ENCODE measurements at regions not wholly inside any gene's neighbourhood (a gene's known extent, or its start where the extent isn't known, plus 50 kb on each side); places are given as distances from the start of the nearest gene placed in this dataset.

DNA sequence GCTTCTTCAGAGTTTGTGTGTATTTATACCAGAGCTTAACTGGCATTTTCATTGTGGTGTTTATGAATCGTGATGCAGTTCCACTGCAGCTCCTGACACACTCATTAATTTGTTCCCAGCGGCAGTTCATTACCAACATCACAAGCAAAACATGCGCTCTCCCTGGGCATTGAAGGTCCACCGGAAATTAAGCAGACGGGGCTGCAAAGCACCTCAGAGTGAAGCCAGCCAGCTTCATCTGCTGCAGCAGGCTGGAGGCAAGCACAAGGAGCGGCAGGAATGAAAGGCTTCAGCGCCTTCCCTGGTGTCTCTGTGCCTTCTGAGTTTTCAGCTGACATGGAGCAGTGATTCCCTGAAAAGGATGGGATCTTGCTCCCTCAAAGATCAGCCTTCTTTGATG lies 246.0 kb upstream of the SPTLC3 start:
- no peaks in the 10 kb centered on the region for H3K4me1 Mint-ChIP-seq (ENCODE audit: unreplicated experiment)
- H3K9me3 Mint-ChIP-seq, result no peaks in the 10 kb centered on the region
- TF ChIP-seq, protein P1, sequence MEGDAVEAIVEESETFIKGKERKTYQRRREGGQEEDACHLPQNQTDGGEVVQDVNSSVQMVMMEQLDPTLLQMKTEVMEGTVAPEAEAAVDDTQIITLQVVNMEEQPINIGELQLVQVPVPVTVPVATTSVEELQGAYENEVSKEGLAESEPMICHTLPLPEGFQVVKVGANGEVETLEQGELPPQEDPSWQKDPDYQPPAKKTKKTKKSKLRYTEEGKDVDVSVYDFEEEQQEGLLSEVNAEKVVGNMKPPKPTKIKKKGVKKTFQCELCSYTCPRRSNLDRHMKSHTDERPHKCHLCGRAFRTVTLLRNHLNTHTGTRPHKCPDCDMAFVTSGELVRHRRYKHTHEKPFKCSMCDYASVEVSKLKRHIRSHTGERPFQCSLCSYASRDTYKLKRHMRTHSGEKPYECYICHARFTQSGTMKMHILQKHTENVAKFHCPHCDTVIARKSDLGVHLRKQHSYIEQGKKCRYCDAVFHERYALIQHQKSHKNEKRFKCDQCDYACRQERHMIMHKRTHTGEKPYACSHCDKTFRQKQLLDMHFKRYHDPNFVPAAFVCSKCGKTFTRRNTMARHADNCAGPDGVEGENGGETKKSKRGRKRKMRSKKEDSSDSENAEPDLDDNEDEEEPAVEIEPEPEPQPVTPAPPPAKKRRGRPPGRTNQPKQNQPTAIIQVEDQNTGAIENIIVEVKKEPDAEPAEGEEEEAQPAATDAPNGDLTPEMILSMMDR (conservative IDR thresholded peaks at IDR 0.05), result no peak
- peak overlapping the region; percentile 14 for H3K4me3 Mint-ChIP-seq
- no peaks in the 10 kb centered on the region for H3K36me3 Mint-ChIP-seq
- no peak overlapping the region for H3K27ac Mint-ChIP-seq
- no peak for DNase-seq (ENCODE audit: extremely low spot score, unreplicated experiment)
- H3K27me3 Mint-ChIP-seq, result peaks cover 23% of the 10 kb centered on the region

DNA sequence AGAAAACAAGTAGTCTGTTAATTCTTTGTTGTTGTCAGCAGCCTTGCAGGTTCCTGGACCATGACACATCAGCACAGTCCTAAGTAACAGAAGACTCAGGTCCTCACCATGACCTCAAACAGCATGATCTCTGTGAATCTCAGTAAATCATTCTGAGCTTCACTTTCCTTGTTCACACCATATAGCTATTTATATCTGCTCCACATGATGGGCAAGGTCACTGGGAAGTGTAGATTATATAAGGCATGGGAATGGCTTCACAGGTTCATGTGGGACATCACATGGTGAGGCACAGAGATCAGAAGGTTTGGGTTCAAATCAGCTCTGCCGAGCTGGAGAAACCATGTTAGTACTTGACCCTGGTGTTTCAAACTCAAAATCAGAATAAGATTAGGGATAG lies 245.4 kb upstream of the SPTLC3 start:
- peaks cover 23% of the 10 kb centered on the region for H3K27me3 Mint-ChIP-seq
- DNase-seq (ENCODE audit: extremely low spot score, unreplicated experiment), result no peak
- H3K9me3 Mint-ChIP-seq, result no peaks in the 10 kb centered on the region
- no peaks in the 10 kb centered on the region for H3K4me1 Mint-ChIP-seq (ENCODE audit: unreplicated experiment)
- no peak overlapping the region for H3K27ac Mint-ChIP-seq
- TF ChIP-seq, protein P1 (conservative IDR thresholded peaks at IDR 0.05), result no peak
- H3K36me3 Mint-ChIP-seq, result no peaks in the 10 kb centered on the region
- no peak overlapping the region for H3K4me3 Mint-ChIP-seq

DNA sequence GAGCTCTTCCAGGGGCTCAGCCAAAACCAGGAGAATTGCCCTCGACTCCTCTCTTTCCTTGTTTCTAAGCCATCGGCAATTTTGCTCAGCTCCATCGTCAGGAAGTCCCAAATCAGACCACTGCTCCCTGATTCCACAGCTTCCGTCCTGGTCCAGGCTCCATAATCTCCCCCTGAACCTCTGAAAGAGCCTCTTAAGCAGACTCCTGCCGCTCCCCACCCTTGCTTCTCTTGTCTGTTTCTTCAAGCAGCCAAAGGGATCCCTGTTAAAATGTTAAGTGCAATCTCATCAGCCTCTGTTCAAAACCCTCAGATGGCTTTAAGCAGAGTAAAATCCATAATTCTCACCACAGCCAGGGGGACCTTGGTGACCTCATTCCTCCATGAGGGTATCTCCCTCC lies 244.7 kb upstream of the SPTLC3 start:
- no peaks in the 10 kb centered on the region for H3K4me1 Mint-ChIP-seq (ENCODE audit: unreplicated experiment)
- DNase-seq (ENCODE audit: extremely low spot score, unreplicated experiment), result no peak
- peaks cover 23% of the 10 kb centered on the region for H3K27me3 Mint-ChIP-seq
- no peak overlapping the region for H3K4me3 Mint-ChIP-seq
- H3K27ac Mint-ChIP-seq, result no peak overlapping the region
- TF ChIP-seq, protein P1 (conservative IDR thresholded peaks at IDR 0.05), result no peak
- H3K36me3 Mint-ChIP-seq, result no peaks in the 10 kb centered on the region
- no peaks in the 10 kb centered on the region for H3K9me3 Mint-ChIP-seq

DNA sequence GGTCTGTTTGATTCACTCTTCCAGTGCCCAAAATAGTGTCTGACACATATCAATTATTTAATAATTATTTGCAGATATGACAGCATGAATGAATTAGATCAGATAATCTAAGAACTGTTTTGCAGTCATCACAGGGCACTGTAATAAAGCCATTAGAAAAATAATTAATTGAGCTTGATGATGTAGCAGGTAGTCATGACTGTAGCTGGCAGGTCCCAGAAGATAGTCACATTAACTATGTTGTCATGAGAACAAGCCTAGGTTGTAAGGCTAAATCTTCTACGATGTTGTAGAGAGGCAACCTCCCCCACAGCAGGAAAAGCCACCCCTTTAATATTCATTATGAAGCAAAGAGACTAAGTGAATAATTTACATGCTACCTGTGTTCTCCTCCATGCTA lies 243.9 kb upstream of the SPTLC3 start:
- TF ChIP-seq, protein P1 (conservative IDR thresholded peaks at IDR 0.05), result no peak
- Mint-ChIP-seq H3K27ac (no peak overlapping the region), H3K9me3 (no peaks in the 10 kb centered on the region), H3K36me3 (no peaks in the 10 kb centered on the region), H3K27me3 (peaks cover 23% of the 10 kb centered on the region), H3K4me3 (no peak overlapping the region), H3K4me1 (ENCODE audit: unreplicated experiment) (no peaks in the 10 kb centered on the region)
- DNase-seq (ENCODE audit: extremely low spot score, unreplicated experiment), result no peak

DNA sequence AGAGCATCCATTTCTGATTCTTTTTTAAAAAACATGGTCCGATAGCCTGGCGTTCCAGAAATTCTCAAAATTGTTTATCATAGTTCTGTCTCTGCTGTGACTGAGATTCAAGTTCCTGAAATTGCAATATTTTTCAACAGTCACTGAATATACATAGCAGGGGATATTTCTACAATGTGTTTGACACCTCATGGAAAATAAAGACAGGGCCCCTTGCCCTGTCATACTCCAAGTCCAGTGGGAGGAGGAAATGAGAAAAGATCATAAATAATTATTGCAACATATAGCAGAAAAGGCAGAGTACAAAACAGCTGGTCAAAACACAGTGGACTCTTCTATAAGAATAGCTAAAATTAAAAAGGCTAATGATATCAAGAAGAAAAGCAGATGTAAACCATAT lies 234.8 kb upstream of the SPTLC3 start:
- H3K4me1 Mint-ChIP-seq (ENCODE audit: unreplicated experiment), result peaks cover 8% of the 10 kb centered on the region
- no peak overlapping the region for H3K4me3 Mint-ChIP-seq
- DNase-seq (ENCODE audit: extremely low spot score, unreplicated experiment), result no peak
- no peaks in the 10 kb centered on the region for H3K27me3 Mint-ChIP-seq
- no peaks in the 10 kb centered on the region for H3K9me3 Mint-ChIP-seq
- H3K36me3 Mint-ChIP-seq, result no peaks in the 10 kb centered on the region
- H3K27ac Mint-ChIP-seq, result no peak overlapping the region
- TF ChIP-seq, protein P1 (conservative IDR thresholded peaks at IDR 0.05), result no peak

DNA sequence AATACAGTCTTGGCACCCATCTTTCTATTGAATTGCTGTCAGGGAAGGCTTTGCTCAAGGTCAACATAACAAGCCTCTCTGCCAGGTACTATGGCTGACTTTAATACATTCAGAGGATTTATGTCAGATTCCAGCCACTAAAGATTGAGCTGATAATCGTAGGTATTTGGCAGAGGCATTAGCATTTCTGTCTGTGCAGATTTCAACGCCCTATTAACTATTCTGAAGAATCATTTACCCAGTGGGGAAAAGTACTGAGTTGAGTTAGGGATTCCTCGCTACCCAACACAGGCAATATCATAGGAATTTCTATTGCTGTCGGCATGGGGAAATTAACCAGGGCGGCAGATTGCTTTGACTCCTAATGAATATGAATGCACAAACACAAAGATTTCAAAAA lies 233.7 kb upstream of the SPTLC3 start:
- Mint-ChIP-seq H3K4me3 (no peak overlapping the region), H3K4me1 (ENCODE audit: unreplicated experiment) (peaks cover 8% of the 10 kb centered on the region), H3K36me3 (no peaks in the 10 kb centered on the region), H3K9me3 (no peaks in the 10 kb centered on the region), H3K27ac (no peak overlapping the region), H3K27me3 (no peaks in the 10 kb centered on the region)
- TF ChIP-seq, protein P1 (conservative IDR thresholded peaks at IDR 0.05), result no peak
- no peak for DNase-seq (ENCODE audit: extremely low spot score, unreplicated experiment)

Data from type B pancreatic cell (in vitro differentiated cells).